ENCODE measurements at regions not wholly inside any gene's neighbourhood (a gene's known extent, or its start where the extent isn't known, plus 50 kb on each side); places are given as distances from the start of the nearest gene placed in this dataset.
"Not testable (repeated sequence)": the region's sequence is repeated elsewhere in the genome, so short reads cannot be mapped to it uniquely, and the experiment has no call there.

- DNase-seq (ENCODE audit: low read depth): no peak
Measured at GRCh38 chr5:135094339-135095051, 60.5 kb upstream of the PITX1 start.

DNA sequence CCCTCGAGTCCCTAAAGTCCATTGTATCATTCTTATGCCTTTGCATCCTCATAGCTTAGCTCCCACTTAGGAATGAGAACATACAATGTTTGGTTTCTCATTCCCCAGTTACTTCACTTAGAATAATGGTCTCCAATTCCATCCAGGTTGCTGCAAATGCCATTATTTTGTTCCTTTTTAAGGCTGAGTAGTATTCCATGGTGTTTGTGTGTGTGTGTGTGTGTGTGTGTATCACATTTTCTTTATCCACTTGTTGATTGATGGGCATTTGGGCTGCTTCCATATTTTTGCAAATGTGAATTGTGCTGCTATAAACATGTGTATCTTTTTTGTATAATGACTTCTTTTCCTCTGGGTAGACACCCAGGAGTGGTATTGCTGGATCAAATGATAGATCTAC is 59.5 kb upstream of the PITX1 start:
- DNase-seq (ENCODE audit: low read depth): not testable (repeated sequence)

DNA sequence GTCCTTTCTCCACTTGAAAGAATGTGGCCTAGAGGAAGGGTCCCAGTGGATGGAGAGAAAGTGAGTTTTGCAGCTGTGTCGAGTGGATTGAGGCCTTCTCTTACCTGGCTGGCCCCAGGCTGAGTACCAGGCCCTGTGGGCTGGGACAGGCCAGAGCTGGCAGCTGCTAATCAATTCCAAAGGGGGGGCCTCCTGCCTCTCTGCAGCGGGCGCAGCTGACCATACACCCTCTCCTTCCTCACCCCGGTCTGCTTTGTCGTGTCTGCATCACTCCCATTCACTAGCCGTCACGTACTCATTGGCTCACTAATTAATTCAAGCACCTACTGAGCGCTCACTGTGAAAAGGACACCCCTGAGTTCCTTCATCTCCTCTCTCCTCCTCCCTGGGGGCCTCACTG is 58.4 kb upstream of the PITX1 start:
- DNase-seq (ENCODE audit: low read depth): no peak

DNA sequence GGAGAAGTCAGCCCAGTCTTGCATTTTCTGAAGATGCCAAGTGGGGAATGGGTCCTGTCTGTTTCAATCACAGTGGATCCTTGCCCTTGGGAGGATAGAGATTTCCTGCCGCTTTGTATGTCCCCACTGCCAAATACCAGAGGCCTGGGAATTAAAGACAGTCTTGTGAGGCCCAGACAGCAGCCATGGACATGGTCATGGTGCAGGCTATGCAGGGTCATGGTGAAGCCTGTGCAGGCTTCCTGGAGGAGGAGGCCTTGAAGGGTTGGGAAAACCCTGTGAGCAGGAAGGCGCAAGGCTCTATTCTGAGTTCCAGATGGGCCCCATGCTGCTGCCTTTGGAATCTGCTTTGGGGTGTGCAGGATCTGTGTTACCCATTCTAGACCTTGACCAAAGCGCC is 57.3 kb upstream of the PITX1 start:
- no peak for DNase-seq (ENCODE audit: low read depth)

DNA sequence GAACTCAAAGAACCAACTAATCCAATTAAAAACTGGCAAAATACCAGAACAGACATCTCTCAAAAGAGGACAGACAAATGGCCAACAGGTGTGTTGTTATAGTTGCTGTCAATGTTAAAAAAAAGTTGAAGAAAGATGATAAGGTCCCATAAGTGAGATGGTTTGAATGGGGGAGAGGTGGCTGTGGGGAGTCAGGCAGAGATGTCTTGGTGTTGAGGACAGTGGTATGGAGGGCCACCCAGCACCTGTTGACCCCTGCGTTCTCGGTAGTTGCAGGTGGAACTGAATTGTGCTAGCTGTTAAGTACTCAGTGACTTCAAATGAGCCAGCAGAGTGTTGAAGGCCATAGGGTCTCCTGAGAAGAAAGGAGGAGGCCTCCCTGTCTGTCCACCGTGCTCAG is 55.9 kb upstream of the PITX1 start:
- no peak for DNase-seq (ENCODE audit: low read depth)

DNA sequence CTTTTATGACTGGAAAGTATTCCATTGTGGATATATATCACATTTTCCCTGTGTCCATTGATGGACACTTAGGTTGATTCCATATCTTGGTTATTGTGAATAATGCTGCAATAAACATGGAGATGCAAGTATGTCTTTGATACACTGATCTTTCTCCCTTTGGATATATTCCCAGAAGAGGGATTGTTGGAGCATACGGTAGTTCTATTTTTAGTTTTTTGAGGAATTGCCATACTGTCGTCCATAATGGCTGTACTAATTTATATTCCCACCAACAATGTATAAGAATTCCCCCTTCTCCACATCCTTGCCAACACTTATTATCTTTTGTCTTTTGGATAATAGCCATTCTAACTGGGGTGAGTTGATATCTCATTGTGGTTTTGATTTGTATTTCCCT is 54.9 kb upstream of the PITX1 start:
- DNase-seq (ENCODE audit: low read depth): no peak

GRCh38 chr5:135087950-135088349 is 53.9 kb upstream of the PITX1 start:
- no peak for DNase-seq (ENCODE audit: low read depth)

DNA sequence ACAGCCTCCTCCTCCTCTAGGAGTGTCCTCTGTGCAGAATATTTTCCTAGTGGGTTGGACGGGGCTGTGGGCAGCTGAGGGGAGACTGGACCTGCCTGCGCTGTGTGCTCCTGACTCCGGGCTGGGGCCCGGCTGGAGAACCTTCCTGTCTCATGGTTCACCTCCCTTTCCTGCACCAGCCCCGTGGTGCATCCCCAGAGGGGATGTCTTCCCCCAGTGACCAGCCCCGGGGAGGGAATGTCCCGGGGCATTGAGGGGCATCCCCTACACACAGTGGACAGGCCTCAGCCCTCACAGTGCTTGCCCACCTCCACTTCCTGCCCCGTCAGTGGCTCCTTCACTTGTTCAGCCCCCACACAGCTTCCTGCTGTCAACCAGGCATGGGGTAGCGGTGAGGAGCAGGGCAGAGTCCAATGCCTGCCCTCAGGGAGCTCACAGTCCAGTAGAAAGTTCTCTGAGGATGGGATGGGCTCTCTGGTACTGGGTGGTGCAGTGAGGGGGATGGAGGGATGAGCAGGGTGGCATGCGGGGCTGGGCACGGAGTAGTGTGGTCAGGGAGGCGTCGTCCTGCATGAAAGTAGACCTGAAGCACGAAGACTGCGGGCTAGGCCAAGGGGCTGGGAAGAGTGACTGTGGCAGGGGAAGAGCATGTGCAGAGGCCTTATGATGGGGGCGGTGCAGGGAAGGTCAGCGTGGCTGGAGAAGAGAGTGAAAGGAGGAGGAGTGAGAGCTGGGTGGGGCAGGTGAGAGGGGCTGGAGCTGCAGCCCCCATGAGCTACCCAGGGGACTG is 52.1 kb upstream of the PITX1 start:
- DNase-seq (ENCODE audit: low read depth): no peak

- DNase-seq (ENCODE audit: low read depth): no peak
Measured at GRCh38 chr5:135085133-135085935, 51.3 kb upstream of the PITX1 start.
